ENCODE measurements at regions not wholly inside any gene's neighbourhood (a gene's known extent, or its start where the extent isn't known, plus 50 kb on each side); places are given as distances from the start of the nearest gene placed in this dataset.

- TF ChIP-seq, protein P1, sequence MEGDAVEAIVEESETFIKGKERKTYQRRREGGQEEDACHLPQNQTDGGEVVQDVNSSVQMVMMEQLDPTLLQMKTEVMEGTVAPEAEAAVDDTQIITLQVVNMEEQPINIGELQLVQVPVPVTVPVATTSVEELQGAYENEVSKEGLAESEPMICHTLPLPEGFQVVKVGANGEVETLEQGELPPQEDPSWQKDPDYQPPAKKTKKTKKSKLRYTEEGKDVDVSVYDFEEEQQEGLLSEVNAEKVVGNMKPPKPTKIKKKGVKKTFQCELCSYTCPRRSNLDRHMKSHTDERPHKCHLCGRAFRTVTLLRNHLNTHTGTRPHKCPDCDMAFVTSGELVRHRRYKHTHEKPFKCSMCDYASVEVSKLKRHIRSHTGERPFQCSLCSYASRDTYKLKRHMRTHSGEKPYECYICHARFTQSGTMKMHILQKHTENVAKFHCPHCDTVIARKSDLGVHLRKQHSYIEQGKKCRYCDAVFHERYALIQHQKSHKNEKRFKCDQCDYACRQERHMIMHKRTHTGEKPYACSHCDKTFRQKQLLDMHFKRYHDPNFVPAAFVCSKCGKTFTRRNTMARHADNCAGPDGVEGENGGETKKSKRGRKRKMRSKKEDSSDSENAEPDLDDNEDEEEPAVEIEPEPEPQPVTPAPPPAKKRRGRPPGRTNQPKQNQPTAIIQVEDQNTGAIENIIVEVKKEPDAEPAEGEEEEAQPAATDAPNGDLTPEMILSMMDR (conservative IDR thresholded peaks at IDR 0.05; ENCODE audit: low read length): no peak
- TF ChIP-seq EZH2phosphoT487 (IDR thresholded peaks at IDR 0.05; ENCODE audit: borderline replicate concordance): no peak
- H3K4me2 ChIP-seq (ENCODE audit: low read depth, low read length, poor library complexity, severe bottlenecking): no peak overlapping the region
Measured at GRCh38 chr13:21757763-21758162, 86.9 kb downstream of the FGF9 start.

GRCh38 chr13:21758441-21758840 lies 87.6 kb downstream of the FGF9 start:
- Histone ChIP-seq H4K20me1 (ENCODE audit: insufficient read depth, low read length, poor library complexity, severe bottlenecking) (no peaks in the 10 kb centered on the region), H3K4me3 (ENCODE audit: low read length, poor library complexity, severe bottlenecking) (no peak overlapping the region), H3K36me3 (ENCODE audit: insufficient read depth, low read length) (no peaks in the 10 kb centered on the region), H3K9me3 (ENCODE audit: insufficient read depth, low read depth, low read length) (no peaks in the 10 kb centered on the region), H3K9me2 (replicated peaks; ENCODE audit: low read depth, low read length) (no peaks in the 10 kb centered on the region), H3K79me2 (ENCODE audit: insufficient read depth, low read length) (no peaks in the 10 kb centered on the region), H2AFZ (ENCODE audit: low read length) (no peak overlapping the region), H3K27me3 (ENCODE audit: insufficient read depth, low read length, poor library complexity, severe bottlenecking) (no peaks in the 10 kb centered on the region), H3K4me1 (ENCODE audit: insufficient read depth, low read length, poor library complexity, severe bottlenecking) (no peaks in the 10 kb centered on the region), H3F3A (ENCODE audit: low read depth) (no peaks in the 10 kb centered on the region), H3K4me2 (ENCODE audit: low read depth, low read length, poor library complexity, severe bottlenecking) (no peak overlapping the region), H3K9ac (ENCODE audit: low read depth, low read length, poor library complexity, severe bottlenecking) (no peak overlapping the region)
- TF ChIP-seq, protein P1 (conservative IDR thresholded peaks at IDR 0.05; ENCODE audit: low read length): no peak
- TF ChIP-seq EZH2phosphoT487 (IDR thresholded peaks at IDR 0.05; ENCODE audit: borderline replicate concordance): no peak

More at GRCh38 chr13:21757763-21758162, 86.9 kb downstream of the FGF9 start:
- H3K79me2 ChIP-seq (ENCODE audit: insufficient read depth, low read length): no peaks in the 10 kb centered on the region
- H3K9me3 ChIP-seq (ENCODE audit: insufficient read depth, low read depth, low read length): no peaks in the 10 kb centered on the region
- H3K9me2 ChIP-seq (replicated peaks; ENCODE audit: low read depth, low read length): no peaks in the 10 kb centered on the region
- no peaks in the 10 kb centered on the region for H4K20me1 ChIP-seq (ENCODE audit: insufficient read depth, low read length, poor library complexity, severe bottlenecking)
- H3K27me3 ChIP-seq (ENCODE audit: insufficient read depth, low read length, poor library complexity, severe bottlenecking): no peaks in the 10 kb centered on the region
- H3K36me3 ChIP-seq (ENCODE audit: insufficient read depth, low read length): no peaks in the 10 kb centered on the region
- H3K9ac ChIP-seq (ENCODE audit: low read depth, low read length, poor library complexity, severe bottlenecking): no peak overlapping the region
- no peak overlapping the region for H2AFZ ChIP-seq (ENCODE audit: low read length)
- no peaks in the 10 kb centered on the region for H3K4me1 ChIP-seq (ENCODE audit: insufficient read depth, low read length, poor library complexity, severe bottlenecking)
- no peak overlapping the region for H3K4me3 ChIP-seq (ENCODE audit: low read length, poor library complexity, severe bottlenecking)
- H3F3A ChIP-seq (ENCODE audit: low read depth): no peaks in the 10 kb centered on the region

DNA sequence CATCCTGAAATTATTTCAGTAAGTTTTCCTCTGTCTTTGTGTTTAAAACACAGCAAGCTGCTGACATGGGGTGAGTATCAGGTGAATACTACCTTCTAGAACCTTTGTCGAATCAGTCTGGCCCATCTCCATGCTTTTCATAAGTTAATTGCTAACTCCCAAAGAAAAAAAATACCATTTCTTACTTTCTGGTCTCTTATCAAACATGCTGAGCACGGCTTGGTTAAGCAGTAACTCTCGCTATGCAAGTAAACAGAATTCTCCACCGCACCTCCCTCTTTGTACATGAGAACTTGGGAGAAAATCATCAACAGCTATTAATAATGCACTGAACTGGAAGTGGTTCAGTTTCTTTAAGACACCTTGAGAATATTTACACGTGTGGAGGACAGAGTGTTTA lies 88.6 kb downstream of the FGF9 start:
- Histone ChIP-seq H2AFZ (ENCODE audit: low read length) (no peak overlapping the region), H3K36me3 (ENCODE audit: insufficient read depth, low read length) (no peaks in the 10 kb centered on the region), H3K9me2 (replicated peaks; ENCODE audit: low read depth, low read length) (no peaks in the 10 kb centered on the region), H3K9ac (ENCODE audit: low read depth, low read length, poor library complexity, severe bottlenecking) (no peak overlapping the region), H3K4me1 (ENCODE audit: insufficient read depth, low read length, poor library complexity, severe bottlenecking) (no peaks in the 10 kb centered on the region), H4K20me1 (ENCODE audit: insufficient read depth, low read length, poor library complexity, severe bottlenecking) (no peaks in the 10 kb centered on the region), H3K4me2 (ENCODE audit: low read depth, low read length, poor library complexity, severe bottlenecking) (no peak overlapping the region), H3F3A (ENCODE audit: low read depth) (no peaks in the 10 kb centered on the region), H3K4me3 (ENCODE audit: low read length, poor library complexity, severe bottlenecking) (no peak overlapping the region), H3K79me2 (ENCODE audit: insufficient read depth, low read length) (no peaks in the 10 kb centered on the region), H3K9me3 (ENCODE audit: insufficient read depth, low read depth, low read length) (no peaks in the 10 kb centered on the region), H3K27me3 (ENCODE audit: insufficient read depth, low read length, poor library complexity, severe bottlenecking) (no peaks in the 10 kb centered on the region)
- TF ChIP-seq EZH2phosphoT487 (IDR thresholded peaks at IDR 0.05; ENCODE audit: borderline replicate concordance): no peak
- TF ChIP-seq, protein P1 (conservative IDR thresholded peaks at IDR 0.05; ENCODE audit: low read length): no peak
